WERI-Rb-1 (cell line): ENCODE measurements at regions not wholly inside any gene's neighbourhood (a gene's known extent, or its start where the extent isn't known, plus 50 kb on each side); places are given as distances from the start of the nearest gene placed in this dataset.

Experiments
- DNase-seq: peaks from one replicate; pipeline ENCODE4 v3.0.0-alpha.2; 2020
- H3K27ac ChIP-seq: fragments of 250-450 bp; sonication (Bioruptor Pico); 2 replicates; pipeline ENCODE4 v1.5.1; 2020; ENCODE audit warnings: mild to moderate bottlenecking, moderate library complexity
- H3K27me3 ChIP-seq: fragments of 250-450 bp; sonication (Bioruptor Pico); 2 replicates; pipeline ENCODE4 v1.5.1; 2021; ENCODE audit warnings: mild to moderate bottlenecking, low read depth, moderate library complexity; ENCODE audit not compliant: insufficient read depth, severe bottlenecking
- H3K36me3 ChIP-seq: fragments of 250-450 bp; sonication (Bioruptor Pico); 2 replicates; pipeline ENCODE4 v1.5.1; 2020; ENCODE audit warnings: mild to moderate bottlenecking, moderate library complexity
- H3K4me3 ChIP-seq: 2 replicates; pipeline ENCODE4 v1.5.1; 2011; ENCODE audit warnings: low read depth, mild to moderate bottlenecking, control low read depth, low read length
- H3K9me3 ChIP-seq: fragments of 250-450 bp; sonication (Bioruptor Pico); 2 replicates; pipeline ENCODE4 v1.5.1; 2021; ENCODE audit warnings: mild to moderate bottlenecking, moderate library complexity; ENCODE audit not compliant: severe bottlenecking
- TF ChIP-seq, protein P1 (sequence below): IDR thresholded peaks from 2 replicates; pipeline ENCODE4 v1.5.1; 2011; ENCODE audit warnings: low read depth, mild to moderate bottlenecking, control low read depth, inconsistent platforms, low read length

- Histone ChIP-seq H3K27ac (no peak overlapping the region), H3K36me3 (no peaks in the 10 kb centered on the region), H3K4me3 (no peak overlapping the region), H3K27me3 (no peaks in the 10 kb centered on the region), H3K9me3 (no peaks in the 10 kb centered on the region)
- TF ChIP-seq, protein P1, sequence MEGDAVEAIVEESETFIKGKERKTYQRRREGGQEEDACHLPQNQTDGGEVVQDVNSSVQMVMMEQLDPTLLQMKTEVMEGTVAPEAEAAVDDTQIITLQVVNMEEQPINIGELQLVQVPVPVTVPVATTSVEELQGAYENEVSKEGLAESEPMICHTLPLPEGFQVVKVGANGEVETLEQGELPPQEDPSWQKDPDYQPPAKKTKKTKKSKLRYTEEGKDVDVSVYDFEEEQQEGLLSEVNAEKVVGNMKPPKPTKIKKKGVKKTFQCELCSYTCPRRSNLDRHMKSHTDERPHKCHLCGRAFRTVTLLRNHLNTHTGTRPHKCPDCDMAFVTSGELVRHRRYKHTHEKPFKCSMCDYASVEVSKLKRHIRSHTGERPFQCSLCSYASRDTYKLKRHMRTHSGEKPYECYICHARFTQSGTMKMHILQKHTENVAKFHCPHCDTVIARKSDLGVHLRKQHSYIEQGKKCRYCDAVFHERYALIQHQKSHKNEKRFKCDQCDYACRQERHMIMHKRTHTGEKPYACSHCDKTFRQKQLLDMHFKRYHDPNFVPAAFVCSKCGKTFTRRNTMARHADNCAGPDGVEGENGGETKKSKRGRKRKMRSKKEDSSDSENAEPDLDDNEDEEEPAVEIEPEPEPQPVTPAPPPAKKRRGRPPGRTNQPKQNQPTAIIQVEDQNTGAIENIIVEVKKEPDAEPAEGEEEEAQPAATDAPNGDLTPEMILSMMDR, result no peak
- DNase-seq, result no peak
Measured at GRCh38 chr11:105507496-105508254, 102.2 kb upstream of the GRIA4 start.

GRCh38 chr11:105492010-105492409, 117.9 kb upstream of the GRIA4 start:
- Histone ChIP-seq H3K27ac (no peak overlapping the region), H3K36me3 (no peaks in the 10 kb centered on the region), H3K27me3 (no peaks in the 10 kb centered on the region), H3K4me3 (no peak overlapping the region), H3K9me3 (no peaks in the 10 kb centered on the region)
- DNase-seq, result no peak
- TF ChIP-seq, protein P1, result no peak

DNA sequence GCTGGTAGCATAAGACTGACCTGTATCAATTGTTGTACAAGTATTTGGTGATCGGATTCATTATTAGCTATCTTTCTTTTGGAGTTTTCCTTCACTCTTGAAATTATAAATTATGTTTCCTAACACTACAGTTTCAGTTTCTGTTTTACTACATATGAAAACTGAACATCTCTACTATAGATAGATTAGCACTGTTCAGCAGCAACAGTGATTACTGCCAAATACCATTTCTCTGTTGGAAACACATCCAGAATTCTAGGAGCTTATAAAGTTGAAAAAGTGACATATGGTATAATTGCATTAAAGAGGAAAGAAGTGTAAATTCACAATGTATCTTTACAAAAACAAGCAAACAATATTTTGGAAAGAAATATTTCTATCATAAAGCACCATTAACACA, 118.5 kb upstream of the GRIA4 start:
- no peak for DNase-seq
- Histone ChIP-seq H3K27ac (no peak overlapping the region), H3K27me3 (no peaks in the 10 kb centered on the region), H3K36me3 (no peaks in the 10 kb centered on the region), H3K9me3 (no peaks in the 10 kb centered on the region), H3K4me3 (no peak overlapping the region)
- TF ChIP-seq, protein P1, result no peak

GRCh38 chr11:105490333-105490732, 119.5 kb upstream of the GRIA4 start:
- TF ChIP-seq, protein P1, result no peak

GRCh38 chr11:105489446-105489845, 120.4 kb upstream of the GRIA4 start:
- DNase-seq, result no peak
- Histone ChIP-seq H3K36me3 (no peaks in the 10 kb centered on the region), H3K27ac (no peak overlapping the region), H3K9me3 (no peaks in the 10 kb centered on the region), H3K27me3 (no peaks in the 10 kb centered on the region), H3K4me3 (no peak overlapping the region)
- TF ChIP-seq, protein P1, result no peak

More at GRCh38 chr11:105490333-105490732, 119.5 kb upstream of the GRIA4 start:
- no peak for DNase-seq
- H3K9me3 ChIP-seq, result no peaks in the 10 kb centered on the region
- H3K36me3 ChIP-seq, result no peaks in the 10 kb centered on the region
- H3K4me3 ChIP-seq, result no peak overlapping the region
- no peak overlapping the region for H3K27ac ChIP-seq
- no peaks in the 10 kb centered on the region for H3K27me3 ChIP-seq

DNA sequence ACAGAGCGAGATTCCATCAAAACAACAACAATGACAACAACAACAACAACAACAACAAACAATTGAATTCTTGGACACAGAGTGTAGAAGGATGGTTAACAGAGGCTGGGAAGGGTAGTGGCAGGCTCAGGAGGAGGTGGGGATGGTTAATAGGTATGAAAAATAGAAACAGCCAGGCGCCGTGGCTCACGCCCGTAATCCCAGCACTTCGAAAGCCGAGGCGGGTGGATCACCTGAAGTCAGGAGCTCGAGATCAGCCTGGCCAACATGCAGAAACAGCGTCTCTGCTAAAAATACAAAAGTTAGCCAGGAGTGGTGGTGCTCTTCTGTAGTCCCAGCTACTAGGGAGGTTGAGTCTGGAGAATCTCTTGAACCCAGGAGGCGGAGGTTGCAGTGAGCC, 122.9 kb upstream of the GRIA4 start:
- H3K9me3 ChIP-seq, result no peaks in the 10 kb centered on the region
- H3K36me3 ChIP-seq, result no peaks in the 10 kb centered on the region
- H3K4me3 ChIP-seq, result no peak overlapping the region
- H3K27ac ChIP-seq, result no peak overlapping the region
- TF ChIP-seq, protein P1, result no peak
- no peak for DNase-seq
- H3K27me3 ChIP-seq, result no peaks in the 10 kb centered on the region
